Small intestine (tissue), 7 donors: ENCODE measurements at regions not wholly inside any gene's neighbourhood (a gene's known extent, or its start where the extent isn't known, plus 50 kb on each side); places are given as distances from the start of the nearest gene placed in this dataset.

Experiments used
- DNase-seq, 2 donors: peaks; one replicate each; pipeline versions ENCODE4 v3.0.0 to v3.0.0-alpha.2; 2013
- FAIRE-seq: peaks from 2 replicates; lab custom pipeline; 2012; peaks lifted over from hg19 to GRCh38; lab: Jason Lieb, UNC
- H3K27ac ChIP-seq, 3 donors: one replicate each; pipeline ENCODE4 v1.5.1; 2013; ENCODE audit warnings: low read length in 2 of 3, mild to moderate bottlenecking in 2 of 3, control low read depth in 1 of 3, inconsistent platforms in 1 of 3, low read depth in 1 of 3, moderate library complexity in 1 of 3
- H3K27me3 ChIP-seq, 3 donors: one replicate each; pipeline ENCODE4 v1.6.1; 2013; ENCODE audit warnings: low read length in 3 of 3, inconsistent platforms in 1 of 3; ENCODE audit not compliant: control insufficient read depth in 3 of 3, insufficient read depth in 3 of 3
- H3K36me3 ChIP-seq, 3 donors: one replicate each; pipeline ENCODE4 v1.6.1; 2013; ENCODE audit warnings: low read length in 3 of 3, inconsistent platforms in 1 of 3, low read depth in 1 of 3, mild to moderate bottlenecking in 1 of 3, moderate library complexity in 1 of 3; ENCODE audit not compliant: control insufficient read depth in 3 of 3, insufficient read depth in 2 of 3
- H3K4me1 ChIP-seq, 3 donors: one replicate each; pipeline ENCODE4 v1.6.1; 2013; ENCODE audit warnings: low read length in 2 of 3, inconsistent platforms in 1 of 3, low read depth in 1 of 3, mild to moderate bottlenecking in 1 of 3, moderate library complexity in 1 of 3; ENCODE audit not compliant: control insufficient read depth in 3 of 3, insufficient read depth in 2 of 3
- H3K4me3 ChIP-seq, 3 donors: one replicate each; pipeline ENCODE4 v1.5.1; 2013; ENCODE audit warnings: low read length in 3 of 3, control low read depth in 1 of 3, inconsistent platforms in 1 of 3, low read depth in 1 of 3, mild to moderate bottlenecking in 1 of 3, moderate library complexity in 1 of 3
- H3K9me3 ChIP-seq, 2 donors: one replicate each; pipeline ENCODE4 v1.6.1; 2013; ENCODE audit warnings: low read depth in 1 of 2, low read length in 1 of 2; ENCODE audit not compliant: control insufficient read depth in 2 of 2, insufficient read depth in 1 of 2
- WGBS, 3 donors: extraction: QIAGEN DNeasy Blood & Tissue Kit; methylation state at CpG; one replicate each; pipeline ENCODE4 v1.1.7; 2013; 5-methylcytosine and 5-hydroxymethylcytosine counted together
- donor health status: healthy with polysubstance abuse.
- donor health status: control.
- donor health status: control.
- donor health status: Bipolar disorder and iron deficiency.
- donor health status: healthy.

DNA sequence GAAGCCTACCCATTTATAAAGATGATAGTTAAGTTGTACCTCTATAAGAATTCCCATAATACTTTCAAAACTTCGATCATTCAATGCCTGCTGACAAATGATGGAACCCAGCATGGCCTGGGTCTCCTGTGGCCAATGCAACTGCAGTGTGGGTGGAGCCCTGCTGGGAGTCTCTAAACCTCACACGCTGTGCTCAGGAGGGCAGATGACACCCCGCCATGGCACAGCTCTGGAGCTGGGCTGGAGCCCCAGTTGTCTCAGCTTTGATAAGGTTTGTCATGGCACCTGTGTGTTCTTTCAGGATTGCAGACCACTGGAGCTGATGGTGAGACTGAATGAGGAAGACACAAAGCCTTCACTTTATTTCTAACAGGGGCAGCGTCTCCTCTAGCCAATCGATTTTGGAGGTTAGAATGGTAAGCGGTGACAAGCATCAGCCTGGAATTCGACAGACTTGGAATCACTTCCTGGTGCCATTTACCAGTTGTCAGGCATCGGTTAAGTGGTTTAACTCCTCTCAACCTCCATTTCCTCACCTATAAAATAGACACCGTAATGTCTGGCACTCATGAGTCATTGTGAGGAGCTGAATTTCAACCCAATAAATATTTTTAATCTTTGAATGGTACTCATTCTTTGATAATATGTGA, 383.6 kb upstream of the SALL3 start:
- Histone ChIP-seq H3K36me3 (no peaks in the 10 kb centered on the region), H3K4me3 (no peak overlapping the region), H3K4me1 (no peaks in the 10 kb centered on the region), H3K9me3 (peaks cover 0 to 10% of the 10 kb centered on the region in 2 donors), H3K27ac (no peak overlapping the region), H3K27me3 (peaks cover 0 to 2% (median 0%) of the 10 kb centered on the region in 3 donors)
- FAIRE-seq (no peak), DNase-seq (no peak)
- WGBS, 3 donors, result 77 to 80% (median 79%) methylated on average over 9 of the region's 9 CpGs

DNA sequence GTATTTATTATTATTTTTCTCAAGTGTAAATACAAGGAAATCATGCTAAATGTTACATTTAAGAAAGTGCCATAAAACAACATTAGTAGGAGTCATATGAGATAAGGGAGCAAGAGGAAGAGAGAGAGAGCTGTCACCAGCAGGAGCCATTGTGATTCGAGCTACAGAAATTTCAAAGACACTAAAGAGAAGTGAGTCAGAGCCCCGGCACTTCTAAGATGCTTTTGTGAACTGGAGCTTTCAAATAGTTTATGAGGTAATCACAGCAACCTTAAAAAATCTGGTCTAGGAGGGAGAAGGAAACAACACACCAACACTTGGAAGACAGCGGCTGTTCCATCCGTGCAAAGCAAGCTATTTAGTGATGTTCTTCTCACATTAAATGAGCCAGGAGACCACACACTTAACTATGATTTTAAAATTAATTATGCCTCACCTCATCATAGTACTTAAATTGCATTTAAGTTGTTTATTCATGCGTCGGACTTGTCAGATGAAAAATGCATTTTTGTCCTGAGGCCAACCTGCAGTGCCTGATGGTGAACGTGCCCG, 382.7 kb upstream of the SALL3 start:
- DNase-seq (no peak), FAIRE-seq (no peak)
- H3K4me1 ChIP-seq, result no peaks in the 10 kb centered on the region
- no peak overlapping the region for H3K4me3 ChIP-seq
- no peaks in the 10 kb centered on the region for H3K36me3 ChIP-seq
- no peak overlapping the region for H3K27ac ChIP-seq
- 50 to 63% (median 56%) methylated on average over 8 of the region's 8 CpGs for WGBS, 3 donors
- peaks cover 0 to 2% (median 0%) of the 10 kb centered on the region in 3 donors for H3K27me3 ChIP-seq
- H3K9me3 ChIP-seq, result peaks cover 0 to 16% of the 10 kb centered on the region in 2 donors

DNA sequence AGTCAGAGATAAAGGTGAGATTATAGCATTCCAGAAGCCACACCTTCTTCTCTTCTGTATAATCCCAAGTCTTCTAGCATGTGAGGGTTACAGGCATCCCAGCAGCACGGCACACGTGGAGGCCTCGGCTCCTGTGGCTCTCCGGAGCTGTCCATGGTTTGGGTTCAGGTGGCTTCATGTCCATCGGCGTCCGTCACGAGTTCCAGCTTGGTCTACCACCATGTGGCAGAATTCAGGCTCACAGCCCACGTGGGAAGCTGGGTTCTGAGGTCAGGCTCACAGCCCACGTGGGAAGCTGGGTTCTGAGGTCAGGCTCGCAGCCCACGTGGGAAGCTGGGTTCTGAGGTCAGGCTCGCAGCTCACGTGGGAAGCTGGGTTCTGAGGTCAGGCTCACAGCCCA, 378.3 kb upstream of the SALL3 start:
- H3K27ac ChIP-seq, result no peak overlapping the region
- DNase-seq, result no peak
- no peak for FAIRE-seq
- peaks cover 0 to 18% of the 10 kb centered on the region in 2 donors for H3K9me3 ChIP-seq
- H3K4me1 ChIP-seq, result no peaks in the 10 kb centered on the region
- 61 to 77% (median 67%) methylated on average over 14 of the region's 14 CpGs for WGBS, 3 donors
- H3K4me3 ChIP-seq, result no peak overlapping the region
- peaks cover 0 to 2% (median 0%) of the 10 kb centered on the region in 3 donors for H3K27me3 ChIP-seq
- no peaks in the 10 kb centered on the region for H3K36me3 ChIP-seq

DNA sequence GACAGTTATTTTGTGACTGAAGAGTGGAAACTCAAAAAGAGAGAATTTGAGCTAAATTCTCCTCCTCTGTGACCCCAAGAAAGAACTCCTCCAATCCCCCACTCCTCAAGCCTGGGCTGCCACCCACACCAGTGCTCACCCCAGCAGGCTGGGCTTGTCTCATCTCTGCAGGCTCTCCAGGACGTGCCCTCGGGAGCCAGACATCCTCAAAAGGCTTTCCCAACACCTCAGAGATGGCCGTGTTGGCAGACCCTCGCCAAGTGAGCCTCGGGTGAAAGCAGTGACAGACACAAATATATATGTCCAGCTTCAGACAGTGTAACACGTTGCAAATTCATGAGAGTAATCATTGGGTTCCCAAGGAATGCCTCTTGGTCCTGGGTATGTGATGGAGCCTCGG, 377.7 kb upstream of the SALL3 start:
- H3K27me3 ChIP-seq, result peaks cover 0 to 2% (median 0%) of the 10 kb centered on the region in 3 donors
- H3K4me1 ChIP-seq, result no peaks in the 10 kb centered on the region
- peaks cover 0 to 18% of the 10 kb centered on the region in 2 donors for H3K9me3 ChIP-seq
- no peak overlapping the region for H3K4me3 ChIP-seq
- H3K27ac ChIP-seq, result no peak overlapping the region
- no peak for DNase-seq
- 62 to 80% (median 73%) methylated on average over 7 of the region's 7 CpGs for WGBS, 3 donors
- no peaks in the 10 kb centered on the region for H3K36me3 ChIP-seq
- no peak for FAIRE-seq

DNA sequence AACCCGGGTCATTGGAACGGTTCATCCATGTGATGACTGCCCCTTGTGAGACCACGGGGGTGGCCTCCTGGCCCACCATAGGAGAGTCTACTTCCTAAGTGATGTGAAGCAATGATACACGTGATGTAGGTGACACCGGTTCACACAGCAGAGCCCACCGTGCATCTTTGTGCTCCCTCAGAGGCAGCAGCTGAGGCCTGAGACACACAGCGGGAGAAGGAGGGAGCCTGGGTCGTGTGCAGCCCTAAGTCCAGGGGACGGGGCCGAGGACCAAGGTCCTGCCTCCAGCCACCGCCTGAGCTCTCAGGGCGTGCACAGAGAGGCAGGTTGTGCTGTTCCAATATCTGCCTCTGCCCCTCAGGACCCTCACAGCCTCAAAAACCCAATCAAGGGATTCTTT, 377.2 kb upstream of the SALL3 start:
- WGBS, 3 donors, result 75 to 88% (median 86%) methylated on average over 12 of the region's 12 CpGs
- no peak overlapping the region for H3K27ac ChIP-seq

DNA sequence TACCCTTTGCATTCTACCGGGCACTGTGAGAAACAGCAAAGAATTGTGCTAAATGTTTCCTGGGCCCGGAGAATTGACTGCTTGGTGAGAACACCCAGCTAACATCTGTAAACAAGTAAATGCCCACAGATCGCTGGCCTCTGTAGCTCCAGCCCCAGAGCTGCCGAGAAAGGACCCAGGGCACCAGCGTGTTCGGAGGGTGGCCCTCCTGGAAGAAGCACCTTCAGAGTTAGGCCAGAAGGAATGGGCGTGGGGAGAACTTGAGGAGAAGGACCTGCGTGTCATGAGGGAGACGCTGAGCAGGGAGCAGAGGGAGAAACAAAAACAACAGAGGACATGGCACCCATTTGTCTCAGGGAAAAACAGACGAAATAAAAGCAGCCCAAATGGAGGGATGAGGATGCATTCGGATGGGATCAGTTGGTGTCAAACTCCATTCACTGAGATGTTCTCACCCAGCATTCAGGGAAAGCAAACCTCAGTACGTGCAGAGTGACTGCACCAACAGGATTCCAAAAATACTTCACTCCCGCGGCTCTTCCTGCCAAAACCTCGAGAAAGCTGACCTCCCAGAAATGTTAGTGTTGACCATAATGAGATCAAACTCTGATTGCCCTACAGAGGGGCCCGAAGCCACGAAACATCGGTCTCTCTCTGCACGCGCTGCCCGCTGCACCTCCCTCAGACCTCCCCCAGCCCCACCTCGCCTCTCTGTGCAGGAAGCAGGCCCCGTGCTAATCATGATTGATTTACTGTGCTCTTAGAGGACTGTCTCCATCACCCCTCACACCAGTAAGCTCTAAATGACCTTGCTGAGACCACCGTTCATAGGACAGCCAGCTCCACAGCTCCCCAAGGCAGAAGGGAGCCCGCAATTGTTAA, 376.3 kb upstream of the SALL3 start:
- H3K27me3 ChIP-seq, result no peaks in the 10 kb centered on the region
- H3K36me3 ChIP-seq, result no peaks in the 10 kb centered on the region
- no peak overlapping the region for H3K27ac ChIP-seq
- no peak for DNase-seq
- peaks cover 0 to 21% of the 10 kb centered on the region in 2 donors for H3K9me3 ChIP-seq
- no peak for FAIRE-seq
- no peaks in the 10 kb centered on the region for H3K4me1 ChIP-seq
- no peak overlapping the region for H3K4me3 ChIP-seq
- WGBS, 3 donors, result 51 to 74% (median 67%) methylated on average over 25 of the region's 25 CpGs

More for the DNA sequence above, 377.2 kb upstream of the SALL3 start:
- H3K4me1 ChIP-seq, result no peaks in the 10 kb centered on the region
- no peak for FAIRE-seq
- H3K27me3 ChIP-seq, result peaks cover 0 to 2% (median 0%) of the 10 kb centered on the region in 3 donors
- H3K36me3 ChIP-seq, result no peaks in the 10 kb centered on the region
- peaks cover 0 to 18% of the 10 kb centered on the region in 2 donors for H3K9me3 ChIP-seq
- no peak overlapping the region for H3K4me3 ChIP-seq
- DNase-seq, result no peak

DNA sequence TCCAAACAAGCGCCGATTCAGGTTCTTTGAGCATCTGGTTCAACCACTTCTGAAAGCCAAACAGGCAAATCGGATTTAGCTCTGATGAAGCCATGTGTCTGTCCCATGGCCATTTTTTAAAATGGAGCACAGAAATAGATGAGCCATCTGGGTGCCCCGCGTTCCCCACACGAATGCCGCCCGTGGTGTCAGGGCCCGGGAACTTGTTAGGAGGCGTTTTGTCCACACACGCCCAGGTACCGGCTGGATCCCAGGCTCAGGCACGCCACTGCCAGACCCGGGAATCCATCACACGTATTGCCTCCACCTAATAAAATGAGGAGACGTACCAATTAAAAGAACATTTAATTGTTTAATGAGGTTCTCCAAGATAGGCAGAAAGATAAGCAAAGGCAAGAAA, 374.4 kb upstream of the SALL3 start:
- FAIRE-seq (no peak), DNase-seq (no peak)
- Histone ChIP-seq H3K27ac (no peak overlapping the region), H3K4me3 (no peak overlapping the region), H3K4me1 (no peaks in the 10 kb centered on the region), H3K36me3 (no peaks in the 10 kb centered on the region), H3K27me3 (no peaks in the 10 kb centered on the region), H3K9me3 (peaks cover 0 to 15% of the 10 kb centered on the region in 2 donors)
- WGBS, 3 donors, result 87 to 93% (median 92%) methylated on average over 16 of the region's 16 CpGs

DNA sequence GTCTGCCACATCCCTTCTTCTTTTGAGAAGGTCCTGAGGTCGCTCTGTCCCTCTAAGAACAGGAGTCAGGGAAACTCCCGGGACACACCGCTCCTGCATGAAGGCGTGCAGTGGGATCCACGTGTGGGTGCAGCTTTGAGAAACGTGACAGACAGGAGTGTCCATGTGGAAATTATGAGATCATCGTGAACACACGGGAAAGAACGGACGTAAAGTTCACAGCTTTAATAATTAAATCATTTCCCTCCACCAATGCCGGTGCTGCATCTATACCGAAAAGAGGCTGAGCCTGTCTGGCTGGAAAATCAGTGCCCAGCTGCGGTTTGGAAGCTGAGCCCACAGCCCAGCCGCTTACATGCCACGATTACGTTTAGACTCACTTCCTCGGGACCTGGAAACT, 372.4 kb upstream of the SALL3 start:
- no peaks in the 10 kb centered on the region for H3K27me3 ChIP-seq
- H3K36me3 ChIP-seq, result no peaks in the 10 kb centered on the region
- H3K4me3 ChIP-seq, result no peak overlapping the region
- peaks cover under 1 to 8% of the 10 kb centered on the region in 2 donors for H3K9me3 ChIP-seq
- 80 to 85% (median 82%) methylated on average over 17 of the region's 17 CpGs for WGBS, 3 donors
- FAIRE-seq, result no peak
- no peak overlapping the region for H3K27ac ChIP-seq
- DNase-seq, result no peak
- no peaks in the 10 kb centered on the region for H3K4me1 ChIP-seq
